ENCODE measurements at regions not wholly inside any gene's neighbourhood (a gene's known extent, or its start where the extent isn't known, plus 50 kb on each side); places are given as distances from the start of the nearest gene placed in this dataset.

GRCh38 chr6:18985996-18986395 is 598.8 kb downstream of the RNF144B start:
- TF ChIP-seq, protein P1, sequence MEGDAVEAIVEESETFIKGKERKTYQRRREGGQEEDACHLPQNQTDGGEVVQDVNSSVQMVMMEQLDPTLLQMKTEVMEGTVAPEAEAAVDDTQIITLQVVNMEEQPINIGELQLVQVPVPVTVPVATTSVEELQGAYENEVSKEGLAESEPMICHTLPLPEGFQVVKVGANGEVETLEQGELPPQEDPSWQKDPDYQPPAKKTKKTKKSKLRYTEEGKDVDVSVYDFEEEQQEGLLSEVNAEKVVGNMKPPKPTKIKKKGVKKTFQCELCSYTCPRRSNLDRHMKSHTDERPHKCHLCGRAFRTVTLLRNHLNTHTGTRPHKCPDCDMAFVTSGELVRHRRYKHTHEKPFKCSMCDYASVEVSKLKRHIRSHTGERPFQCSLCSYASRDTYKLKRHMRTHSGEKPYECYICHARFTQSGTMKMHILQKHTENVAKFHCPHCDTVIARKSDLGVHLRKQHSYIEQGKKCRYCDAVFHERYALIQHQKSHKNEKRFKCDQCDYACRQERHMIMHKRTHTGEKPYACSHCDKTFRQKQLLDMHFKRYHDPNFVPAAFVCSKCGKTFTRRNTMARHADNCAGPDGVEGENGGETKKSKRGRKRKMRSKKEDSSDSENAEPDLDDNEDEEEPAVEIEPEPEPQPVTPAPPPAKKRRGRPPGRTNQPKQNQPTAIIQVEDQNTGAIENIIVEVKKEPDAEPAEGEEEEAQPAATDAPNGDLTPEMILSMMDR (IDR thresholded peaks at IDR 0.05; ENCODE audit: low read depth, low read length): no peak
- TF ChIP-seq POLR2A (IDR thresholded peaks at IDR 0.05; ENCODE audit: extremely low read depth, insufficient read length) (no peak), MYC (IDR thresholded peaks at IDR 0.05; ENCODE audit: low read depth, low read length) (no peak)
- TF ChIP-seq, protein P2, sequence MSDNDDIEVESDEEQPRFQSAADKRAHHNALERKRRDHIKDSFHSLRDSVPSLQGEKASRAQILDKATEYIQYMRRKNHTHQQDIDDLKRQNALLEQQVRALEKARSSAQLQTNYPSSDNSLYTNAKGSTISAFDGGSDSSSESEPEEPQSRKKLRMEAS (IDR thresholded peaks at IDR 0.05; ENCODE audit: low read depth, low read length): no peak
